ENCODE measurements at regions not wholly inside any gene's neighbourhood (a gene's known extent, or its start where the extent isn't known, plus 50 kb on each side); places are given as distances from the start of the nearest gene placed in this dataset.

- TF ChIP-seq, protein P1, sequence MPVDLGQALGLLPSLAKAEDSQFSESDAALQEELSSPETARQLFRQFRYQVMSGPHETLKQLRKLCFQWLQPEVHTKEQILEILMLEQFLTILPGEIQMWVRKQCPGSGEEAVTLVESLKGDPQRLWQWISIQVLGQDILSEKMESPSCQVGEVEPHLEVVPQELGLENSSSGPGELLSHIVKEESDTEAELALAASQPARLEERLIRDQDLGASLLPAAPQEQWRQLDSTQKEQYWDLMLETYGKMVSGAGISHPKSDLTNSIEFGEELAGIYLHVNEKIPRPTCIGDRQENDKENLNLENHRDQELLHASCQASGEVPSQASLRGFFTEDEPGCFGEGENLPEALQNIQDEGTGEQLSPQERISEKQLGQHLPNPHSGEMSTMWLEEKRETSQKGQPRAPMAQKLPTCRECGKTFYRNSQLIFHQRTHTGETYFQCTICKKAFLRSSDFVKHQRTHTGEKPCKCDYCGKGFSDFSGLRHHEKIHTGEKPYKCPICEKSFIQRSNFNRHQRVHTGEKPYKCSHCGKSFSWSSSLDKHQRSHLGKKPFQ (CRISPR knock-in tag; IDR thresholded peaks at IDR 0.05; ENCODE audit: insufficient replicate concordance): no peak
- TF ChIP-seq, protein P2, sequence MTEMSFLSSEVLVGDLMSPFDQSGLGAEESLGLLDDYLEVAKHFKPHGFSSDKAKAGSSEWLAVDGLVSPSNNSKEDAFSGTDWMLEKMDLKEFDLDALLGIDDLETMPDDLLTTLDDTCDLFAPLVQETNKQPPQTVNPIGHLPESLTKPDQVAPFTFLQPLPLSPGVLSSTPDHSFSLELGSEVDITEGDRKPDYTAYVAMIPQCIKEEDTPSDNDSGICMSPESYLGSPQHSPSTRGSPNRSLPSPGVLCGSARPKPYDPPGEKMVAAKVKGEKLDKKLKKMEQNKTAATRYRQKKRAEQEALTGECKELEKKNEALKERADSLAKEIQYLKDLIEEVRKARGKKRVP (CRISPR knock-in tag; IDR thresholded peaks at IDR 0.05): peak in 1 of 2 experiments; percentile 90; a peak in 2 of 4 replicates
- no peak for TF ChIP-seq ZNF569 (CRISPR knock-in tag; IDR thresholded peaks at IDR 0.05; ENCODE audit: borderline replicate concordance)
- peak; percentile 45; the same call in 1 of the 2 replicates for TF ChIP-seq STAG1 (CRISPR knock-in tag; IDR thresholded peaks at IDR 0.05)
- no peak for TF ChIP-seq U2AF2 (IDR thresholded peaks at IDR 0.05; ENCODE audit: low read depth, low read length)
- TF ChIP-seq NR2F1 (CRISPR knock-in tag; IDR thresholded peaks at IDR 0.05): peak in 1 of 2 experiments; percentile 32; a peak in 1 of 4 replicates
- TF ChIP-seq, protein P3, sequence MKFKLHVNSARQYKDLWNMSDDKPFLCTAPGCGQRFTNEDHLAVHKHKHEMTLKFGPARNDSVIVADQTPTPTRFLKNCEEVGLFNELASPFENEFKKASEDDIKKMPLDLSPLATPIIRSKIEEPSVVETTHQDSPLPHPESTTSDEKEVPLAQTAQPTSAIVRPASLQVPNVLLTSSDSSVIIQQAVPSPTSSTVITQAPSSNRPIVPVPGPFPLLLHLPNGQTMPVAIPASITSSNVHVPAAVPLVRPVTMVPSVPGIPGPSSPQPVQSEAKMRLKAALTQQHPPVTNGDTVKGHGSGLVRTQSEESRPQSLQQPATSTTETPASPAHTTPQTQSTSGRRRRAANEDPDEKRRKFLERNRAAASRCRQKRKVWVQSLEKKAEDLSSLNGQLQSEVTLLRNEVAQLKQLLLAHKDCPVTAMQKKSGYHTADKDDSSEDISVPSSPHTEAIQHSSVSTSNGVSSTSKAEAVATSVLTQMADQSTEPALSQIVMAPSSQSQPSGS (CRISPR knock-in tag; IDR thresholded peaks at IDR 0.05): peak; percentile 81
- TF ChIP-seq, protein P4, sequence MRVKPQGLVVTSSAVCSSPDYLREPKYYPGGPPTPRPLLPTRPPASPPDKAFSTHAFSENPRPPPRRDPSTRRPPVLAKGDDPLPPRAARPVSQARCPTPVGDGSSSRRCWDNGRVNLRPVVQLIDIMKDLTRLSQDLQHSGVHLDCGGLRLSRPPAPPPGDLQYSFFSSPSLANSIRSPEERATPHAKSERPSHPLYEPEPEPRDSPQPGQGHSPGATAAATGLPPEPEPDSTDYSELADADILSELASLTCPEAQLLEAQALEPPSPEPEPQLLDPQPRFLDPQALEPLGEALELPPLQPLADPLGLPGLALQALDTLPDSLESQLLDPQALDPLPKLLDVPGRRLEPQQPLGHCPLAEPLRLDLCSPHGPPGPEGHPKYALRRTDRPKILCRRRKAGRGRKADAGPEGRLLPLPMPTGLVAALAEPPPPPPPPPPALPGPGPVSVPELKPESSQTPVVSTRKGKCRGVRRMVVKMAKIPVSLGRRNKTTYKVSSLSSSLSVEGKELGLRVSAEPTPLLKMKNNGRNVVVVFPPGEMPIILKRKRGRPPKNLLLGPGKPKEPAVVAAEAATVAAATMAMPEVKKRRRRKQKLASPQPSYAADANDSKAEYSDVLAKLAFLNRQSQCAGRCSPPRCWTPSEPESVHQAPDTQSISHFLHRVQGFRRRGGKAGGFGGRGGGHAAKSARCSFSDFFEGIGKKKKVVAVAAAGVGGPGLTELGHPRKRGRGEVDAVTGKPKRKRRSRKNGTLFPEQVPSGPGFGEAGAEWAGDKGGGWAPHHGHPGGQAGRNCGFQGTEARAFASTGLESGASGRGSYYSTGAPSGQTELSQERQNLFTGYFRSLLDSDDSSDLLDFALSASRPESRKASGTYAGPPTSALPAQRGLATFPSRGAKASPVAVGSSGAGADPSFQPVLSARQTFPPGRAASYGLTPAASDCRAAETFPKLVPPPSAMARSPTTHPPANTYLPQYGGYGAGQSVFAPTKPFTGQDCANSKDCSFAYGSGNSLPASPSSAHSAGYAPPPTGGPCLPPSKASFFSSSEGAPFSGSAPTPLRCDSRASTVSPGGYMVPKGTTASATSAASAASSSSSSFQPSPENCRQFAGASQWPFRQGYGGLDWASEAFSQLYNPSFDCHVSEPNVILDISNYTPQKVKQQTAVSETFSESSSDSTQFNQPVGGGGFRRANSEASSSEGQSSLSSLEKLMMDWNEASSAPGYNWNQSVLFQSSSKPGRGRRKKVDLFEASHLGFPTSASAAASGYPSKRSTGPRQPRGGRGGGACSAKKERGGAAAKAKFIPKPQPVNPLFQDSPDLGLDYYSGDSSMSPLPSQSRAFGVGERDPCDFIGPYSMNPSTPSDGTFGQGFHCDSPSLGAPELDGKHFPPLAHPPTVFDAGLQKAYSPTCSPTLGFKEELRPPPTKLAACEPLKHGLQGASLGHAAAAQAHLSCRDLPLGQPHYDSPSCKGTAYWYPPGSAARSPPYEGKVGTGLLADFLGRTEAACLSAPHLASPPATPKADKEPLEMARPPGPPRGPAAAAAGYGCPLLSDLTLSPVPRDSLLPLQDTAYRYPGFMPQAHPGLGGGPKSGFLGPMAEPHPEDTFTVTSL (CRISPR knock-in tag; IDR thresholded peaks at IDR 0.05; ENCODE audit: borderline replicate concordance): 0 out of 2 replicates have a peak, but pooled peaks have one; percentile 54
- TF ChIP-seq GFI1 (CRISPR knock-in tag; IDR thresholded peaks at IDR 0.05; ENCODE audit: borderline replicate concordance): no peak; the same call in 1 of the 2 replicates
Observed at GRCh38 chr1:234975941-234976860, 152.4 kb downstream of the TOMM20 start (continued).
